ENCODE measurements at regions not wholly inside any gene's neighbourhood (a gene's known extent, or its start where the extent isn't known, plus 50 kb on each side); places are given as distances from the start of the nearest gene placed in this dataset.
A peak's percentile ranks its signal among the peaks of the same experiment; 100 is the strongest.
"Not testable (repeated sequence)": the region's sequence is repeated elsewhere in the genome, so short reads cannot be mapped to it uniquely, and the experiment has no call there.

- no peak for DNase-seq
These were observed 51.0 kb upstream of the ACTR3 start for GRCh38 chr2:113838744-113839444.

GRCh38 chr2:113838277-113838676 lies 51.6 kb upstream of the ACTR3 start:
- DNase-seq, result no peak

GRCh38 chr2:113834051-113834730 lies 55.7 kb upstream of the ACTR3 start:
- peak; percentile 11 for DNase-seq

GRCh38 chr2:113832795-113833290 lies 57.0 kb upstream of the ACTR3 start:
- DNase-seq, result no peak

GRCh38 chr2:113831161-113831560 lies 58.7 kb upstream of the ACTR3 start:
- DNase-seq, result peak; percentile 58

GRCh38 chr2:113829761-113830160 lies 60.1 kb upstream of the ACTR3 start:
- no peak for DNase-seq

- no peak for DNase-seq
These were observed 60.6 kb upstream of the ACTR3 start for GRCh38 chr2:113829270-113829669.

GRCh38 chr2:113828049-113828742 lies 61.7 kb upstream of the ACTR3 start:
- no peak for DNase-seq

- DNase-seq, result no peak
These were observed 62.5 kb upstream of the ACTR3 start for GRCh38 chr2:113827426-113827825.

GRCh38 chr2:113826346-113827285 lies 63.3 kb upstream of the ACTR3 start:
- DNase-seq, result peak; percentile 11

- DNase-seq, result no peak
These were observed 65.9 kb upstream of the ACTR3 start for GRCh38 chr2:113823716-113824595.

- no peak for DNase-seq
These were observed 65.8 kb upstream of the SLC35F5 start for GRCh38 chr2:113822087-113822815.

GRCh38 chr2:113818382-113818951 lies 62.0 kb upstream of the SLC35F5 start:
- peak; percentile 26 for DNase-seq

GRCh38 chr2:113813396-113813795 lies 57.0 kb upstream of the SLC35F5 start:
- not testable (repeated sequence) for DNase-seq

- DNase-seq, result no peak
These were observed 55.8 kb upstream of the SLC35F5 start for GRCh38 chr2:113812204-113812603.

- no peak for DNase-seq
These were observed 52.8 kb upstream of the SLC35F5 start for GRCh38 chr2:113809076-113809736.

GRCh38 chr2:113807721-113808120 lies 51.3 kb upstream of the SLC35F5 start:
- no peak for DNase-seq

GRCh38 chr2:113806217-113806913 lies 49.9 kb upstream of the SLC35F5 start:
- DNase-seq, result no peak

Data from tongue (tissue), 1 donor.